A549 (cell line): ENCODE measurements at regions not wholly inside any gene's neighbourhood (a gene's known extent, or its start where the extent isn't known, plus 50 kb on each side); places are given as distances from the start of the nearest gene placed in this dataset.
A peak's percentile ranks its signal among the peaks of the same experiment; 100 is the strongest.

Experiments used
- ATAC-seq, 2 experiments: fragments of 200-7000 bp in 1 of 2; fragments of >200 bp in 1 of 2; cut with Nextera tagmentation in 1 of 2; cut with Tn5 transposase in 1 of 2; 3 replicates each; pipeline versions ENCODE4 v1.8.0 to v1.9.1; 2018 to 2020; ENCODE audit warnings: mild to moderate bottlenecking in 1 of 2, moderate library complexity in 1 of 2
- CTCF ChIA-PET: fragments of 300-600 bp; sonication (Branson Sonifier 250); formaldehyde crosslinking; extraction: SDS; loops from one replicate; lab custom pipeline; 2021; ENCODE audit warnings: antibody characterized with exemption, inconsistent platforms; lab: Yijun Ruan, JAX
- POLR2A ChIA-PET: fragments of 350-600 bp; formaldehyde crosslinking; extraction: SDS; loops from one replicate; lab custom pipeline; 2021; ENCODE audit warnings: antibody characterized with exemption, inconsistent platforms; lab: Yijun Ruan, JAX
- DNase-seq, 2 experiments: peaks; one replicate each; pipeline versions ENCODE4 v3.0.0 to v3.0.0-alpha.2; 2011 to 2016; ENCODE audit warnings: low read depth in 1 of 2, low spot score in 1 of 2
- FAIRE-seq: peaks from 2 replicates; lab custom pipeline; 2011; peaks lifted over from hg19 to GRCh38; lab: Jason Lieb, UNC
- H3K27ac ChIP-seq, 2 experiments: fragments of >200 bp; sonication (Bioruptor Twin); formaldehyde crosslinking; 3 replicates each; pipeline ENCODE4 v1.5.1; 2016 to 2017
- H3K4me1 ChIP-seq: fragments of >200 bp; sonication (Bioruptor Twin); formaldehyde crosslinking; 3 replicates; pipeline ENCODE4 v1.6.1; 2016
- H3K4me2 ChIP-seq: fragments of >200 bp; sonication (Bioruptor Twin); formaldehyde crosslinking; 3 replicates; pipeline ENCODE4 v1.6.1; 2016
- H3K4me3 ChIP-seq: fragments of >200 bp; sonication (Bioruptor Twin); formaldehyde crosslinking; 3 replicates; pipeline ENCODE4 v1.5.1; 2016
- H3K9me3 ChIP-seq: fragments of >200 bp; sonication (Bioruptor Twin); formaldehyde crosslinking; 3 replicates; pipeline ENCODE4 v1.6.1; 2016
- CBX2 ChIP-seq: fragments of 200-600 bp; sonication (generic); IDR thresholded peaks from 2 replicates; pipeline ENCODE4 v1.6.1; 2016; ENCODE audit warnings: low read depth, mild to moderate bottlenecking, borderline replicate concordance
- CBX8 ChIP-seq: fragments of 200-600 bp; sonication (generic); IDR thresholded peaks from 2 replicates; pipeline ENCODE4 v1.6.1; 2016
- EHMT2 ChIP-seq: fragments of 200-600 bp; sonication (generic); IDR thresholded peaks from 2 replicates; pipeline ENCODE4 v1.6.1; 2016; ENCODE audit warnings: antibody characterized with exemption, low read depth, mild to moderate bottlenecking, moderate library complexity
- FOSB ChIP-seq: fragments of 250-450 bp; sonication (Bioruptor Pico); IDR thresholded peaks from 2 replicates; pipeline ENCODE4 v1.5.0; 2020; ENCODE audit warnings: mild to moderate bottlenecking, moderate library complexity
- FOSL2 ChIP-seq, 2 experiments: fragments of 450-650 bp in 1 of 2; fragments of >200 bp in 1 of 2; sonication (Bioruptor Twin) in 1 of 2; formaldehyde crosslinking; IDR thresholded peaks; 2 replicates each; pipeline versions ENCODE4 v1.5.0 to v1.6.1; 2016 to 2020; ENCODE audit warnings: mild to moderate bottlenecking in 1 of 2, moderate library complexity in 1 of 2
- FOXS1 ChIP-seq: fragments of 250-450 bp; sonication (Bioruptor Pico); IDR thresholded peaks from 2 replicates; pipeline ENCODE4 v1.5.0; 2020; ENCODE audit warnings: mild to moderate bottlenecking, moderate library complexity
- HDAC2 ChIP-seq: fragments of 200-600 bp; sonication (generic); IDR thresholded peaks from 2 replicates; pipeline ENCODE4 v1.6.1; 2016
- JUNB ChIP-seq: fragments of >200 bp; sonication (Bioruptor Twin); formaldehyde crosslinking; IDR thresholded peaks from 2 replicates; pipeline ENCODE4 v1.6.1; 2016
- KDM1A ChIP-seq: fragments of 200-600 bp; sonication (generic); IDR thresholded peaks from 2 replicates; pipeline ENCODE4 v1.6.1; 2016; ENCODE audit warnings: low read depth, mild to moderate bottlenecking
- NFE2L2 ChIP-seq: fragments of 150-350 bp; conservative IDR thresholded peaks from 2 replicates; pipeline ENCODE4 v1.6.1; 2014; ENCODE audit warnings: low read length
- NPAS2 ChIP-seq: fragments of 250-450 bp; sonication (Bioruptor Pico); IDR thresholded peaks from 2 replicates; pipeline ENCODE4 v1.8.0; 2022; ENCODE audit warnings: mild to moderate bottlenecking, moderate library complexity, borderline replicate concordance
- POLR2A ChIP-seq: IDR thresholded peaks from 2 replicates; pipeline ENCODE4 v1.6.1; 2012; ENCODE audit warnings: mild to moderate bottlenecking, low read length
- POLR2AphosphoS2 ChIP-seq: conservative IDR thresholded peaks from 2 replicates; pipeline ENCODE4 v1.6.1; 2012; ENCODE audit warnings: low read length, improper control_type of control experiment, inconsistent platforms
- RFX5 ChIP-seq: fragments of 450-650 bp; IDR thresholded peaks from 2 replicates; pipeline ENCODE4 v1.7.1; 2014; ENCODE audit warnings: antibody characterized with exemption, mild to moderate bottlenecking, moderate library complexity
- TFCP2L1 ChIP-seq: fragments of 250-450 bp; sonication (Bioruptor Pico); IDR thresholded peaks from 2 replicates; pipeline ENCODE4 v1.5.0; 2021; ENCODE audit warnings: mild to moderate bottlenecking
- USF2 ChIP-seq: fragments of 450-650 bp; IDR thresholded peaks from 2 replicates; pipeline ENCODE4 v1.6.1; 2014; ENCODE audit warnings: antibody characterized with exemption
- ZFP36 ChIP-seq: fragments of 450-650 bp; IDR thresholded peaks from 2 replicates; pipeline ENCODE4 v1.6.1; 2014; ENCODE audit warnings: borderline replicate concordance; ENCODE audit not compliant: partially characterized antibody
- ZSCAN20 ChIP-seq: fragments of 250-450 bp; sonication (Bioruptor Pico); IDR thresholded peaks from 2 replicates; pipeline ENCODE4 v1.8.0; 2022; ENCODE audit warnings: mild to moderate bottlenecking, moderate library complexity
- WGBS: methylation state at CpG from one replicate; pipeline ENCODE4 v1.1.6; 2017; ENCODE audit errors: missing lambda C conversion rate; 5-methylcytosine and 5-hydroxymethylcytosine counted together
- TF ChIP-seq, protein P1 (sequence below): fragments of 250-450 bp; sonication (Bioruptor Pico); IDR thresholded peaks from 2 replicates; pipeline ENCODE4 v1.5.0; 2021; ENCODE audit warnings: mild to moderate bottlenecking, moderate library complexity, borderline replicate concordance
- TF ChIP-seq, protein P2 (sequence below): fragments of >200 bp; sonication (Bioruptor Twin); formaldehyde crosslinking; IDR thresholded peaks from 3 replicates; pipeline ENCODE4 v1.6.1; 2016

- Histone ChIP-seq H3K9me3 (no peaks in the 10 kb centered on the region), H3K4me1 (no peaks in the 10 kb centered on the region), H3K4me3 (no peak overlapping the region), H3K4me2 (no peak overlapping the region), H3K27ac (no peak overlapping the region)
- FAIRE-seq (no peak), DNase-seq (no peak), ATAC-seq (no peak)
- peak; percentile 37 for TF ChIP-seq ZFP36
- TF ChIP-seq FOXS1 (CRISPR knock-in tag) = no peak
- no peak for TF ChIP-seq CBX2
- TF ChIP-seq NFE2L2 = no peak
- ChIA-PET CTCF (no interaction called here), POLR2A (no interaction called here)
- 5% methylated on average over 3 of the region's 5 CpGs for WGBS
These were observed 615.6 kb downstream of the TBC1D22A start for GRCh38 chr22:47377926-47378560.

DNA sequence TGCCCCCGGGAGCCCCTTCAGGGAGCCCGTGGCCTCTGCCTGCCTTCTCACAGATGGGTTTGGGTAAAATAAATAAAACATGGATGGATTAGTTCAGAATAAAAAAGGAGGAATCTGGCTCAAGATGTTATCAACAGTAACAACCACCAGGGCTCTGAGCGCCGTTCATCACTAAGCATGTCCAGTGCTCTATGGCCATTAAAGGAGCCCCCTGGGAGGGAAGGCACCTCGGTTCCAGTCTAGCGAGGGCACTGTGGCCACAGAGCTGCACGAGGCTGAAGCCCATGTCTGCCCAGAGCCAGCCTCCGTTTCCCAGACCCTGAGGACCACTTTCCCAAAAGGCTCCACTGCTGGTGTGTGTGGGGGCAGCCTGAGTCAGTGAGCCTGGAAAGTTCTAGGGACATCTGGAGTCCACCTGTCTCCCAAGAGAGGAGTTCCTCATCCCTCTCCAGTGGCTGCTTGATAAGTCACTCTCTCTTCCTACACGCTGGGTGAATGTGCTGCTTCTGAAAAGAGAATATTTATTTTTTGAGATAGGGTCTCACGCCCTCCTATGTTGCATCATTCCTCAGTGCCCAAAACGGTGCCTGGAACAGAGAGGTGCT is 614.6 kb downstream of the TBC1D22A start:
- TF ChIP-seq TFCP2L1 (CRISPR knock-in tag) (no peak), CBX8 (no peak), EHMT2 (no peak), NPAS2 (CRISPR knock-in tag) (no peak), ZSCAN20 (CRISPR knock-in tag) (no peak), JUNB (no peak), FOSL2 (IDR thresholded peaks at IDR 0.05) (no peak), FOSL2 (CRISPR knock-in tag; IDR thresholded peaks at IDR 0.05) (no peak)
- no peak for ATAC-seq
- ChIA-PET CTCF (no interaction called here), POLR2A (no interaction called here)
- FAIRE-seq = no peak
- H3K4me3 ChIP-seq = no peak overlapping the region
- no peak overlapping the region for H3K27ac ChIP-seq
- 27% methylated on average over 9 of the region's 11 CpGs for WGBS
- no peaks in the 10 kb centered on the region for H3K4me1 ChIP-seq
- H3K9me3 ChIP-seq = no peaks in the 10 kb centered on the region
- no peak overlapping the region for H3K4me2 ChIP-seq
- no peak for DNase-seq

DNA sequence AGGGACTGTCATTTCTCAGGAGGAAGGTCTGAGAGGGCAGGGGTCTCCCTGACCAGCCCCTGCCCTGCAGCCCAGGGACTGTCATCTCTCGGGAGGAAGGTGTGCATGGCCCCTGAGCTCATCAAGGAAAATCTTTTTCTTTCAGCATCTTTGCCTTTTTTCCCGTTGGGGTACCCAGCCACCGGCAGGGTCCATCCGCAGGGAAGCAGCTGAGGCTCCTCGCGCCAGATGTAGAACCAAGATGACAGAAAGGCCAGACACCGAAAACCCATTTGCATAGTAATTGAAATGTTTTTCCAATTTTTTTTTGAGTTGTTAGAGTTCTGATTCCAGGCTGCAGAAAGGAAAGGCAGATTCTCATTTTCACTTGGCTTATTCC is 613.9 kb downstream of the TBC1D22A start:
- no peak overlapping the region for H3K4me2 ChIP-seq
- 66% methylated on average over 7 of the region's 7 CpGs for WGBS
- ChIA-PET CTCF (no interaction called here), POLR2A (no interaction called here)
- ATAC-seq (no peak), FAIRE-seq (no peak), DNase-seq (no peak)
- H3K27ac ChIP-seq = no peak overlapping the region
- TF ChIP-seq POLR2A (no peak), USF2 (no peak), POLR2AphosphoS2 (no peak), HDAC2 (no peak), FOSB (CRISPR knock-in tag) (no peak), FOXS1 (CRISPR knock-in tag) (no peak), RFX5 (no peak), KDM1A (no peak)
- TF ChIP-seq, protein P1, sequence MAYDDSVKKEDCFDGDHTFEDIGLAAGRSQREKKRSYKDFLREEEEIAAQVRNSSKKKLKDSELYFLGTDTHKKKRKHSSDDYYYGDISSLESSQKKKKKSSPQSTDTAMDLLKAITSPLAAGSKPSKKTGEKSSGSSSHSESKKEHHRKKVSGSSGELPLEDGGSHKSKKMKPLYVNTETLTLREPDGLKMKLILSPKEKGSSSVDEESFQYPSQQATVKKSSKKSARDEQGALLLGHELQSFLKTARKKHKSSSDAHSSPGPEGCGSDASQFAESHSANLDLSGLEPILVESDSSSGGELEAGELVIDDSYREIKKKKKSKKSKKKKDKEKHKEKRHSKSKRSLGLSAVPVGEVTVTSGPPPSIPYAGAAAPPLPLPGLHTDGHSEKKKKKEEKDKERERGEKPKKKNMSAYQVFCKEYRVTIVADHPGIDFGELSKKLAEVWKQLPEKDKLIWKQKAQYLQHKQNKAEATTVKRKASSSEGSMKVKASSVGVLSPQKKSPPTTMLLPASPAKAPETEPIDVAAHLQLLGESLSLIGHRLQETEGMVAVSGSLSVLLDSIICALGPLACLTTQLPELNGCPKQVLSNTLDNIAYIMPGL (CRISPR knock-in tag) = no peak
- TF ChIP-seq, protein P2, sequence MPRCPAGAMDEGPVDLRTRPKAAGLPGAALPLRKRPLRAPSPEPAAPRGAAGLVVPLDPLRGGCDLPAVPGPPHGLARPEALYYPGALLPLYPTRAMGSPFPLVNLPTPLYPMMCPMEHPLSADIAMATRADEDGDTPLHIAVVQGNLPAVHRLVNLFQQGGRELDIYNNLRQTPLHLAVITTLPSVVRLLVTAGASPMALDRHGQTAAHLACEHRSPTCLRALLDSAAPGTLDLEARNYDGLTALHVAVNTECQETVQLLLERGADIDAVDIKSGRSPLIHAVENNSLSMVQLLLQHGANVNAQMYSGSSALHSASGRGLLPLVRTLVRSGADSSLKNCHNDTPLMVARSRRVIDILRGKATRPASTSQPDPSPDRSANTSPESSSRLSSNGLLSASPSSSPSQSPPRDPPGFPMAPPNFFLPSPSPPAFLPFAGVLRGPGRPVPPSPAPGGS = no peak
- H3K4me3 ChIP-seq = no peak overlapping the region
- no peaks in the 10 kb centered on the region for H3K4me1 ChIP-seq
- H3K9me3 ChIP-seq = no peaks in the 10 kb centered on the region
